Brain microvascular endothelial cell (primary cell): ENCODE measurements at regions not wholly inside any gene's neighbourhood (a gene's known extent, or its start where the extent isn't known, plus 50 kb on each side); places are given as distances from the start of the nearest gene placed in this dataset.

Source experiments
- DNase-seq: peaks from one replicate; pipeline ENCODE4 v3.0.0-alpha.2; 2020
- H3K27ac ChIP-seq: fragments of 250-450 bp; sonication (Bioruptor Pico); 2 replicates; pipeline ENCODE4 v1.5.1; 2020; ENCODE audit warnings: mild to moderate bottlenecking, moderate library complexity
- H3K27me3 ChIP-seq: fragments of 250-450 bp; sonication (Bioruptor Pico); replicated peaks from 2 replicates; pipeline ENCODE4 v1.5.1; 2020; ENCODE audit warnings: mild to moderate bottlenecking
- H3K36me3 ChIP-seq: fragments of 250-450 bp; sonication (Bioruptor Pico); replicated peaks from 2 replicates; pipeline ENCODE4 v1.5.1; 2020; ENCODE audit warnings: mild to moderate bottlenecking
- H3K4me3 ChIP-seq: 2 replicates; pipeline ENCODE4 v1.5.1; 2011; ENCODE audit warnings: low read depth, mild to moderate bottlenecking, control low read depth, low read length, moderate library complexity
- CTCF ChIP-seq: IDR thresholded peaks from 2 replicates; pipeline ENCODE4 v1.5.1; 2011; ENCODE audit warnings: low read depth, mild to moderate bottlenecking, moderate library complexity, low read length, control low read depth, inconsistent platforms; ENCODE audit errors: missing control alignments
- in situ Hi-C: cut with HindIII; loops from 2 replicates; pipeline ENCODE4 v1.10.0; 2017; ENCODE audit warnings: low sequenced_read_pairs, low pct_ligation_motif_present

GRCh38 chr18:37874721-37875120 lies 309.1 kb upstream of the CELF4 start:
- Histone ChIP-seq H3K27ac (no peak overlapping the region), H3K36me3 (no peaks in the 10 kb centered on the region), H3K27me3 (no peaks in the 10 kb centered on the region), H3K4me3 (no peak overlapping the region)
- in situ Hi-C loops: no loop called here
- DNase-seq: no peak
- no peak for TF ChIP-seq CTCF

GRCh38 chr18:37873416-37873815 lies 307.8 kb upstream of the CELF4 start:
- no peak overlapping the region for H3K4me3 ChIP-seq
- H3K27me3 ChIP-seq: no peaks in the 10 kb centered on the region
- DNase-seq: no peak
- TF ChIP-seq CTCF: no peak
- no peaks in the 10 kb centered on the region for H3K36me3 ChIP-seq
- H3K27ac ChIP-seq: no peak overlapping the region
- in situ Hi-C loops: no loop called here

- no peak for DNase-seq
- Histone ChIP-seq H3K36me3 (no peaks in the 10 kb centered on the region), H3K4me3 (no peak overlapping the region), H3K27ac (no peak overlapping the region), H3K27me3 (no peaks in the 10 kb centered on the region)
- in situ Hi-C loops: no loop called here
- TF ChIP-seq CTCF: no peak
Observed at GRCh38 chr18:37872562-37872961, 307.0 kb upstream of the CELF4 start.

GRCh38 chr18:37871561-37871960 lies 306.0 kb upstream of the CELF4 start:
- Histone ChIP-seq H3K4me3 (no peak overlapping the region), H3K27ac (no peak overlapping the region), H3K27me3 (no peaks in the 10 kb centered on the region), H3K36me3 (no peaks in the 10 kb centered on the region)
- TF ChIP-seq CTCF: no peak
- DNase-seq: no peak
- in situ Hi-C loops: no loop called here

- Histone ChIP-seq H3K36me3 (no peaks in the 10 kb centered on the region), H3K27ac (no peak overlapping the region), H3K27me3 (no peaks in the 10 kb centered on the region), H3K4me3 (no peak overlapping the region)
- no peak for TF ChIP-seq CTCF
- no peak for DNase-seq
- in situ Hi-C loops: no loop called here
Observed at GRCh38 chr18:37869051-37869450, 303.5 kb upstream of the CELF4 start.

- no peak for DNase-seq
- in situ Hi-C loops: no loop called here
- no peak for TF ChIP-seq CTCF
Observed at GRCh38 chr18:37864122-37864521, 298.5 kb upstream of the CELF4 start.

More at GRCh38 chr18:37864122-37864521, 298.5 kb upstream of the CELF4 start:
- no peak overlapping the region for H3K4me3 ChIP-seq
- no peak overlapping the region for H3K27ac ChIP-seq
- no peaks in the 10 kb centered on the region for H3K36me3 ChIP-seq
- H3K27me3 ChIP-seq: no peaks in the 10 kb centered on the region
